SK-N-SH (cell line): ENCODE measurements at regions not wholly inside any gene's neighbourhood (a gene's known extent, or its start where the extent isn't known, plus 50 kb on each side); places are given as distances from the start of the nearest gene placed in this dataset.

Experiments
- EZH2phosphoT487 ChIP-seq: fragments of 200-600 bp; sonication (generic); IDR thresholded peaks from 2 replicates; pipeline ENCODE4 v1.6.1; 2017; ENCODE audit warnings: low read depth, mixed run types, mild to moderate bottlenecking, antibody characterized with exemption, moderate library complexity, borderline replicate concordance
- GATA2 ChIP-seq: sonication (generic); formaldehyde crosslinking; IDR thresholded peaks from 2 replicates; pipeline ENCODE4 v1.5.0; 2020; ENCODE audit warnings: mild to moderate bottlenecking, missing genetic modification reagents
- NFIC ChIP-seq: IDR thresholded peaks from 2 replicates; pipeline ENCODE4 v1.4.0; 2012; ENCODE audit warnings: borderline replicate concordance
- SMC3 ChIP-seq: IDR thresholded peaks from 2 replicates; pipeline ENCODE4 v1.6.1; 2012; ENCODE audit warnings: low read depth, low read length, improper control_type of control experiment
- TF ChIP-seq, protein P1 (sequence below): fragments of 200-600 bp; sonication (generic); IDR thresholded peaks from 2 replicates; pipeline ENCODE4 v1.6.1; 2017; ENCODE audit warnings: antibody characterized with exemption, mild to moderate bottlenecking, moderate library complexity
- TF ChIP-seq, protein P2 (sequence below): IDR thresholded peaks from 2 replicates; pipeline ENCODE4 v1.4.0; 2012; ENCODE audit warnings: low read depth

DNA sequence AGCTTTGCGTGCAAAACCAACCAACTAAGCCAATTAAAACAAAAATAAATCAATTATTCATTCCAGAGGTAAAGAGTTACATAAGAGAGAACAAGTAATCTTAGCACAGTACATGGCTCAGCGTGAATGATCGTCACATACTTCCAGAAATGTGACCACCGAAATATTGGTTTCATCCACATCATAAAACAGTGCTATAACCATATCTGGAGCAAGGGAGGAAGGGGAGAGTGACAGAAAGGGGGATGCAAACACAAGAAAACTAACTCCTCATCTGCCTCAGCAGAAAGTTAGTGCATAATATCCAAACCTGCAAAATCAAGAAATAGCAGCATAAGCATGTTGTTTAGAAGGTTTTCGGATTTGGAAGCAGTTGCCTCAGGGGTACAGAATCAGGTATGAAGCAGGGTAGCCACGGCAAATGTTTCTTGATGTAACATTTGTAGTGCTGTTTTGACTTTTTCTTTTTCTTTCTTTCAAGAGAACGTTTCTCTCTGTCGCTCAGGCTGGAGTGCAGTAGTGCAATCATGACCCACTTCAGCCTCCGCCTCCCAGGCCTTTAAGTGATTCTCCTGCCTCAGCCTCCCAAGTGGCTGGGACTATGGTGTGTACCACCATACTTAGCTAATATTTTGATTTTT is 93.9 kb upstream of the EGLN3 start:
- TF ChIP-seq NFIC (no peak), SMC3 (no peak), GATA2 (CRISPR knock-in tag) (no peak), EZH2phosphoT487 (no peak)
- TF ChIP-seq, protein P1, sequence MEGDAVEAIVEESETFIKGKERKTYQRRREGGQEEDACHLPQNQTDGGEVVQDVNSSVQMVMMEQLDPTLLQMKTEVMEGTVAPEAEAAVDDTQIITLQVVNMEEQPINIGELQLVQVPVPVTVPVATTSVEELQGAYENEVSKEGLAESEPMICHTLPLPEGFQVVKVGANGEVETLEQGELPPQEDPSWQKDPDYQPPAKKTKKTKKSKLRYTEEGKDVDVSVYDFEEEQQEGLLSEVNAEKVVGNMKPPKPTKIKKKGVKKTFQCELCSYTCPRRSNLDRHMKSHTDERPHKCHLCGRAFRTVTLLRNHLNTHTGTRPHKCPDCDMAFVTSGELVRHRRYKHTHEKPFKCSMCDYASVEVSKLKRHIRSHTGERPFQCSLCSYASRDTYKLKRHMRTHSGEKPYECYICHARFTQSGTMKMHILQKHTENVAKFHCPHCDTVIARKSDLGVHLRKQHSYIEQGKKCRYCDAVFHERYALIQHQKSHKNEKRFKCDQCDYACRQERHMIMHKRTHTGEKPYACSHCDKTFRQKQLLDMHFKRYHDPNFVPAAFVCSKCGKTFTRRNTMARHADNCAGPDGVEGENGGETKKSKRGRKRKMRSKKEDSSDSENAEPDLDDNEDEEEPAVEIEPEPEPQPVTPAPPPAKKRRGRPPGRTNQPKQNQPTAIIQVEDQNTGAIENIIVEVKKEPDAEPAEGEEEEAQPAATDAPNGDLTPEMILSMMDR, result no peak
- TF ChIP-seq, protein P2, sequence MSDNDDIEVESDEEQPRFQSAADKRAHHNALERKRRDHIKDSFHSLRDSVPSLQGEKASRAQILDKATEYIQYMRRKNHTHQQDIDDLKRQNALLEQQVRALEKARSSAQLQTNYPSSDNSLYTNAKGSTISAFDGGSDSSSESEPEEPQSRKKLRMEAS, result no peak
